CD4-positive, alpha-beta T cell treated with Interleukin-10 for 1 hour (primary cell): ENCODE measurements at regions not wholly inside any gene's neighbourhood (a gene's known extent, or its start where the extent isn't known, plus 50 kb on each side); places are given as distances from the start of the nearest gene placed in this dataset.
"Not testable (repeated sequence)": the region's sequence is repeated elsewhere in the genome, so short reads cannot be mapped to it uniquely, and the experiment has no call there.

Experiments used
- DNase-seq: peaks from one replicate; pipeline ENCODE4 v3.0.0-alpha.2; 2020

DNA sequence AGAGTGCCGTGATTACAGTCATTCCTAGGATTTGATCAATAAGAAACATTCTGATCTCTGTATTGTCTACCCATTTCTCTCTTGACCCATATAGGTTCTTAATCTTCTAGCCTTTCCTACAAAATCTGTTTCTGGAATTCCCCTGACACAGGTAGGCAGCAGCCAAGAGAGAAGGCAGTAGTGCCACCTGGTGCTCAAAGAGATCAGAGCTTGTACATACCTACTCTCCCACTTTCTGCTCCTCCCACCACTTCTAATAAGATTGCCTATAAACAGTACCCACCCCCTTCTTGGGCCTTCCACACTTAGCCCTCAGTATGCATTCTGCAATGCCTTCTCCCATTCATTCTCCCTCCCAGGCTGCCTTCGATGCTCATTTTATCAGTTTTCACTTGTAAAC lies 117.4 kb upstream of the RORB start:
- peak; percentile 15 for DNase-seq

DNA sequence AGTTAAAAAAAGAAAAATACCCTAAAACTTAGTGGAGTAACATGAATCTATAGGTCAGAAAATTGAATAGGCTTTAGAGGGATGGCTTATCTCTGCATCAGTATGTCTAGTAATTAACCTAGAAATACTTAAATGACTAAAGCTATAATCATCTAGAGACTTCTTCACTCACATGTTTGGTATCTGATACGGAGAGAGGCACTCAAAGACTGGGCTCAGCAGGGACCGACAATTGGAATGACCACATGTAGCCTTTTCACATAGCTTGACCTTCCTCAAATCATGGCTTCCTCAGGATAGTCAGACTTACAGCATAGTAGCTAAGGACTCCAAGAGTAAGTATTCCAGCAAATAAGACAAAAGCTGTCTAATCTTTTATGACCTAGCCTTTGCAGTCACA lies 105.3 kb upstream of the RORB start:
- no peak for DNase-seq

DNA sequence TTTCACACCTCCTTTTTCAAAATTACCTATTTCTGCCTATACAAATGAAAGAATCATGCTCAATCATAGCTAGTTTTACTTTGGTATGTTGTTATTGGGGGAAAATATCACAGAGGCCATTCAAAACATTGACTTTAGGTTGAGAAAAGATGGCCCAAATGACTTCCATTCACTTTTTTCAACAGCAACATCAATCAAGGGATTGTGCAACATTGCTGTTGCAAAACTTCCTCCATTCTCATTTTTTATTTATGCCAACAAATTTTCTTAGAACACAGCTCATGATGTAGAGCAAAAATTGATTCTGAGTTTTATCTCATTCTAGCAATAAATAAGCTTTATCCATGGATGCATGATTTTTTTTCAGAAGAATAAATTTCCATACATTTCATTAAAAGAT lies 93.6 kb upstream of the RORB start:
- no peak for DNase-seq

DNA sequence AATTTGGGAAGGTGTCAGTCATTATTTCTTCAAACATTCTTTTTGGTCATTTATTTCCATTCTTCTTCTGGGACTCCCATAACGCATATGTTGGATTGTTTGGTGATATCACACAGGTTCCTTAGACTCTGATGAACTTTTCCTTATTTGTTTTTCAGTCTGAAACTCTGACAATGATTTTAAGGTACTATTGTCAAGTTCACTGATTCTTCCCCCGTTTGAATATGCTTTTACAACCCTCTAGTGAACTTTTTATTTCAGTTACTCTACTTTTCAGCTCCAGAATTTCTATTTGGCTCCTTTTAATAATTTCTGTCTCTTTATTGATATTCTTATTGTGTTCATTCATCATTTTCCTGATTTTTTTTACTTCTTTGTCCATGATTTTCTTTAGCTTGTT lies 92.5 kb upstream of the RORB start:
- DNase-seq, result no peak

DNA sequence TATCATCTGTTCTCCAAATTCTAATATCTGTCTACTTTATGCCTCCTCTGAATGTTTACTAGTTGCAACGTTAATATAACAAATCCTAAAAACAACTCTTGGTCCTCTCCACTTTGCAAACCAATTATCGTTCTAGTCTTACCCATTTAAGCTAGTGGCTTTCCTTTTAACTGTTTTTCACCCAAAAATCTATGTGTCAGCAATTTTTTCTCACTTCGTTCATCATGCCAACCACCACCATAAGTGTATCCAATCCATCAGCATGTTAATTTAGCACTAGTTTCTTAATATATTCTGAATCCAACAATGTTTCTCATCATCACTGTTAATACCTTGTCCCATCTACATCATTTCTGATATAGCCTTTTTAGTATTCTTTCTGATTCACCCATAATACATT lies 90.0 kb upstream of the RORB start:
- DNase-seq, result no peak

DNA sequence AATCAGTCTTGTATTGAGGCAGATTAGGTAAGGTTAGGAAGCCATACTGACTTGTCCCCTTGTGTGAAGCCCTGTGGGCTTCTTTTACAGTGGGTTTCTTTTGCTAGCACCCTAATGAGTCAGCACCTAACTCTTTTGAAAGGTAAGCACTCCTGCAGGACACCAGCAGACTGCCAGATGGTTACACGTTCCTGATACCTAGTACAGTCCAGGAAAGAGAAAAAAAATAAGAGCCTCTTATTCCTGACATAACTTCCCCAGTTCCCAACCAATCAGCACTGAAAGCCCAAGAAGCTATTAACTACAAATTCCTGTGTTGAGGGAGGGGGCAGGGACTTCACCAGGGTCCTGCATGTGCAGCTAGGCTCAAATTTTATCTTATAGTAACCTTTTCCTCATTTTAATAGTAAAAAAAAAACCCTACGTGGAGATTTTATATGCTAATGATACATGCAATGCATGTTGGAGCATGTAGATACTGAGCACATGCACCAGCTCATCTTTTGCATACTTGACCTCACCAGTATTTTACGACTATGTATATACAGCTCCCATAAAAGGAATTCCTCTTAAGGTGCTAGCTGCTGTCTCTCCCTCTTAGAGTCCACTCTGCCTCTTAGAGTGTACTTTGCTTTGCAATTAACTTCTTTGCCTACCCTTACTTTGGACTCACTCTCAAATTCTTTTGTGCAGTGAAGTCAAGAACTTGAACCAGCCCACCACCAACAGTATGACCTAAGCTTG lies 84.7 kb upstream of the RORB start:
- DNase-seq, result no peak

DNA sequence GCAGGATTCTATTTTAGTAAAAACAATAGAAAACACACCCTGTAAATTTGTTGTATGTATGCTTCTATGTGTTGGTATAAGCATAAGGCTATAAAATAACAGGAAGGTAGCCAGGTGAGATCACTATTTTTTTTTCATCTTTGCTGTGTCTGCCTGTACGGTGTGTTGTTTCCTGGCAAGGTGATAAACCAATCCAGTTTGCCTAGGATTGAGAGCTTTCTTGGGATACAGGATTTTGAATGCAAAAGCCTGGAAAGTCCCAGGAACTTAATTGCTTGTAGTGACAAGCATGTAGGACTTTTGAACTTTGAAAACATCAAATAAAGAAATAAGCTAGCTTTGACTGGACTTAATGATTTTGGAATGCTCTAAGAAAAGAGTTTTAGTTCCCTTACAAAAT lies 83.3 kb upstream of the RORB start:
- DNase-seq, result no peak

DNA sequence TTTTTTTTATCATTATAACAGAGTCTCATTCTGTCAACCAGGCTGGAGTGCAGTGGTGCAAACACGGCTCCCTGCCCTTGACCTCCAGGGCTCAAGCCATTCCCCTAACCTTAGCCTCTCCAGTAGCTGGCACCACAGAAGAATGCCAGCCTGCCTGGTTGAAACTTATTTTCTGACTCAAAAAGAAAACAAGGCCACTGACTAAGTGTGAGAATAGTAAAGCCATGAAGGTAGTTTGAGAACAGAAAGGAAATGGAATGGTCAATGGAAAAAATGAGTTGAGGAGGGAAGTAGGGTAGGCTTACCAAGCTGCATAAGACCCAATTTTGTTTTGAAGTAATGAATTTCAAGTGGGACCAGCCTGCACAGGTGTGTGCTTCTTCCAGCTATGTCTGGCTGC lies 82.8 kb upstream of the RORB start:
- DNase-seq, result no peak

DNA sequence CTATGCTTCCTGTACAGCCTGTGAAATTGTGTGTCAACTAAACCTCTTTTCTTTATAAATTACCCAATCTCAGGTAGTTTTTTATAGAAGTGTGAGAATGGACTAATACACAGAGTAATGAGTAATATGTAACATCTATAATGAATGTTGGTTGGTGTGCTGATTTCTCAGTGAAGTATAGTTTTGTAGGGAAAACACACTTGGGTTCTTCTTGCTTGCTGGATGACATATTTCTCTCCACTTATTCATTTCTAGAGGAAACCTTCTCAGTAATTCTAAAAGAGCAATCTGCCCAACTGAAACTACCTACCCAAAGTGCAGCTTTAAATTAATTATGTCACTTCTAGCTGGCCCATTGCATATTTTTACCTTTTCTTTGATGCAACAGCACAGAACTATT lies 81.1 kb upstream of the RORB start:
- no peak for DNase-seq

DNA sequence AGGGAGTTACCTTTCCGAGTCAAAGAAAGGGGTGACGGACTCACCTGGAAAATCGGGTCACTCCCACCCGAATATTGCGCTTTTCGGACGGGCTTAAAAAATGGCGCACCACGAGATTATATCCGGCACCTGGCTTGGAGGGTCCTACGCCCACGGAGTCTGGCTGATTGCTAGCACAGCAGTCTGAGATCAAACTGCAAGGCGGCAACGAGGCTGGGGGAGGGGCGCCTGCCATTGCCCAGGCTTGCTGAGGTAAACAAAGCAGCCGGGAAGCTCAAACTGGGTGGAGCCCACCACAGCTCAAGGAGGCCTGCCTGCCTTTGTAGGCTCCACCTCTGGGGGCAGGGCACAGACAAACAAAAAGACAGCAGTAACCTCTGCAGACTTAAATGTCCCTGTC lies 72.6 kb upstream of the RORB start:
- not testable (repeated sequence) for DNase-seq

DNA sequence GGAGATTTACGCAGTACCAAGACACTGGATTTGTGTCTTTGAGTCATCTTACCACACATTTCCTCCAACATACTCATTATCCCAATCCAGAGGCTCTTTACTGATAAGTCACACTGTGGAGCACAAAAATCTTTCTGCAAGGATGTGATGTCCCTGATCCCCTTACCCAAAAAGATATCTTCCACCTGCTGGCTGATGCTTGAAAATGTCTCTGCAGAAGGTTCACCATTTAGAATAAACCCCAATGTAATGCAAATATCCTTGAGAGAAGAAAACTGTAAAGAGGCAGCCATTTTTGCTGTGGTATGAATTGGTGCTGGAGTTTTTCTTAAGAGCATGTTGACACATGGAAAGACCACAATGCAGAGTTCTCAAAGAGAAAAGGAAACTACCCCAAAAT lies 65.7 kb upstream of the RORB start:
- no peak for DNase-seq

DNA sequence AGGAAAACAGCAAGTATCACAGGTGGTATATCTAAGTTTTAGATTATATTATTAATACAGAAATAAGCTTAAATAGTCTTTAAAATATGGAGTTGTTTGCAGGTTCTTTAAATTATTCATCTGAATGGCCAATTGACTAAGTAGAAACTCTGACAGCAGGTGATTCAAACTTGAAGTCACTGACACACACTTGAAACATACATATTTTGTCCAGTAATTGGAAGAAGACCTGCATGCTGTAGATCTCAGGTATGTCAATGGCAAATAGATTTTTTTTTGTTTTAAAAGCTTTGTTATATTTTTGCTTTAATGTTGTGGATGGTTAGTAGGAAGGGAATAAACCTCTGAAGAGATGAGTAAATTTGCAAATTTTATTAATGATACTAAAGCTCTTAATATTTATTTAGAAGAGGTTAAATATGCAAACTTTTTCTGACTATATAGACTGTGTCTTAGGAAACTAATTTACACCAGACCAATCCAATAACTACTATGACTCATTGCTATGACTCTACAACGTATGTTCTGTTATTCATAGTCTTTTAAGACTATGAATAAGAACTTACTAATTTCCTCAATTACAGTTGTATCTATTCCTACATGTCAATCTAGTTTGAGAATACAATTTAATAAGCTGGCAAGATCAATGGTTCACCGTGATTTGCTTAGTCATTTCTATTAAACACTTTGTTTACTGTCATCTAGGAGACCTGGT lies 53.9 kb upstream of the RORB start:
- no peak for DNase-seq

DNA sequence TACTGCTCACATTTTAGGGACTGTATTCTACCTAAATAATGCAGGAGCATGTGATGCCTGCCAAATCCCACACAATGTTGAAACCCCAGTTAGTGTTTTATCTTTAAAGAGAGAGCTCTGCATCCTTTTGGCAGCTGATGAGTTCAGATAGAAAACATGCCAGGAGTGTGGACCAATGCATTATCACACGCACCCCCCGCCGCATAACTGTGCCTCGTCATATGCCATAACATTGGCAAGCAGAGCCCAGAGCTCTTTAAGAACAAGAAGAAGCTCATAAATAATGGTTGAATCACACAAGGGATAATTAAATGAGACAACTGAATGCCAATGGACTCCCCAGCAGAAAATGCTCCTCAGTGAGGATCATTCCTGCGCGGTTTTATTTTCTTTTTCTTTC lies 52.8 kb upstream of the RORB start:
- no peak for DNase-seq
